GM18909 (cell line): ENCODE measurements at regions not wholly inside any gene's neighbourhood (a gene's known extent, or its start where the extent isn't known, plus 50 kb on each side); places are given as distances from the start of the nearest gene placed in this dataset.

Experiments
- ATAC-seq: cut with Tn5 transposase; IDR thresholded peaks from one replicate; pipeline ENCODE4 v1.9.1; 2021; ENCODE audit warnings: mild to moderate bottlenecking; ENCODE audit not compliant: unreplicated experiment, poor library complexity

DNA sequence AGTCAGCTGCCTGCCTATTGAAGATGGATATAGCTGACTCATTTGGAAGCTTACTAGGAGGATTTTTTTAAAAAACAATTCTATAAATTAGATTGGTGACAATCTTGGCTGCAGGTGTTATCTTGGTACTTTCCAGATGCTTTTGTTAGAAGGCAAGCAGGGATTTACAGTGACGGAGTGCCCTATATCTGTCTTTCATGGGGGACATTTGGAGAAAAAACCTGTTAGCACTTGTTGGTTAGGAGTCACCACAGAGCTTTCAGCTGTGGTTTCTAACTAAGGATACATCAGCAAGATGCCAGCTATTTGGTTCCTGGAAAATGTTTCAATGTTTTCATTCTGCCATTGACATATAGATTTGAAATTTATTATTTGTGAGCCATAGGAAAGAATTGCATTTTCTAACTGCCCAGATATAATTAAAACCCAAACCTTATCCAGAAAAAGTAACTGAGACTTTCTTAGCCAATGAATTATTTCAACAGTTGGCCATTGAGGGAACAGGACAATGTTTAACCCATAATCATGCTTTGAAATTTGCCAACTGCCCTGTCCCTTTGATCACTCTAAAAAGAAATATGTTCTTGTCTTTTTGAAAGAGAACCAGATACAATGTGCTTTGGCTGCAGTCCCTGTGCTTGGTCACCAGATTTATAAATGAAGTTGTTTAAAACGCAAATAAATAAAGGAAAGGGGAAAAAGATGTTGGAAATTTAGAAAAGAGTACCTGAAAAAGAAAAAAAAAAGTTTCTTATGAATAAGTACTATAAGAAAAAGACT is 761.0 kb upstream of the CXADR start:
- ATAC-seq, result no peak

GRCh38 chr21:16752475-16752857 is 760.4 kb upstream of the CXADR start:
- ATAC-seq, result no peak

DNA sequence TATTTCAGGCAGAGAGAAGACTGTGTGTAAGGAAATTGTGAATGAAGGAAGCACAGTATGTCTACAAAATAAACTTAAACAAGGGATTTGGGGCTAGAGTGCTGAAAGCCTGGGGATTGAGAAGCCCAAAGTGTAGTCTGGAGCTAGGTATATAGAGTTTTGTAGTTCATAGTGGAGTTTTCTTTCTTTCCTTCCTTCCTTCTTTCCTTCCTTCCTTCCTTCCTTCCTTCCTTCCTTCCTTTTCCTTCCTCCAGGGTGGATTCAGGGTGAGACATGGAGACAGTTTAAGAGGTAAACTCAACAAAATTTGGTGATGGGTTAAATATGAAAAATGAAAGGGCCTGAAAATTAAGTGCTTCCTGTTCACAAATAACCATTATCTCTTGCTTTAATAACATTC is 757.8 kb upstream of the CXADR start:
- ATAC-seq, result no peak

GRCh38 chr21:16767201-16767600 is 745.6 kb upstream of the CXADR start:
- ATAC-seq, result no peak

- no peak for ATAC-seq
These were observed 744.7 kb upstream of the CXADR start for GRCh38 chr21:16768096-16768495.

- no peak for ATAC-seq
These were observed 742.6 kb upstream of the CXADR start for GRCh38 chr21:16770266-16770665.

DNA sequence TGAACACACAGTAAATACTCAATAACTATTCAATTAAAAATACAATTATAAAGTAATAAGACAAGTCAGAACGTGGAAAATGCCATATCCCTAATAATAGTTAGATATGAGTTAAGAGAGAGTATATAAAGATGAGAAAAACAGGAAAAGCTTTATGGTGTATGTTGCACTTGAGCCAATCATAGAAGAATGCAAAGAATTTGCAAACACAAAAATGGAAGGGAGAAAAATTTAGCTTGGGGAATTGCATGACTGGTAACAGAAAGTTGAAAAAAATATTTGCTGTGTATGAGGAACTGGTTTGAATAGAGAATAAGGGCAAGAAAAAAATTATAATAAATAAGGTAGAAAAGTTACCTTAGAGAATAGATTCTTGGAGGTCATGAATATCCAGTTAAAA is 739.6 kb upstream of the CXADR start:
- ATAC-seq, result no peak

DNA sequence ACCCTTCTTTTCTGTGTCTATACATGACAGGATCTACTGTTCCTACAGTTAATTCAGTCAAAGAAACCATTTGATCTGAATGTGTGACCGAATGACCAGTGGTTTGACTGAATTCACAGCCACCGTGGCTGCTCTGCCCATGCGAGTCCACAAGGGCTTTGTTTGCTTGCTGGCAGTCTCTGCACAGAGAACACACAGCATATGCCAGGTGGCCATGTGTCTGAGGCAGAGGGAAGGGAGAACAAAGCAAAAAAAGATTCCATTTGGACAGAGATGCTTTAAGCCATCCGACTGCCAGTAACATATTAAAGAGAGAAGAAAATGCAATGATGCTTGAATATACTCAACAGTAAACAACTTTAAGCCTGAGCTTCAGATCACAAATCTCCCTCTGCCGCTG is 737.8 kb upstream of the CXADR start:
- ATAC-seq, result no peak

DNA sequence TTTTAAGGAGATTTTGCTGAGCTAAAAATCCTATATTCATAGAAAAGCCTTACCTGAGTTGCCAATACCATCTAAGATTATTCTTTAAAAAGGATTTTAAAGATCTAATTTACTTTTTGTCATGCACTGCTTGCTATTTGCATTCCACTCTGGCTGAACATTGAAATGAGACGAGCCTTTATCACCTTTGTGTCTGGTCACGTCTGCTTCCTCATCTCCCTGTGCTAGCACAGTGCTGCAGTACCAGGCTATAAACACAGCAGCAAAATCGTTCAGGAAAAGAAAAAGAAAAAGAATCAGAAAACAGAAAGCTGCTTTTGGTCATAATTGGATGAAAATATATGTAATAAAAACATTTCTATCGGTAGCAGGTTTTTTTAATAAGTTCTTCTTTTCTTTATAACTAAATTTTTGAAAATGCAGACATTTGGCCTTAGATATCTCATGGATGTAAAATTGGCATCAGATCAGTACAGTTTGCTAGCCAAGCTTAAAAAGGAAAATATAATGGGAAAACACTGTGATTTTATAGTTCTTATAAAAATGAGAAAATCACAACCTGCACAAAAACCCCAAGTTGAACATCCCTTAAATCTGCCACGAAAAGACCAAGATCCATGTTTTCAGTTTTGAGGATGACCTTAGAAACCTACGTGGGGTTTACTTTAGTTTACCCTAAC is 735.7 kb upstream of the CXADR start:
- ATAC-seq, result no peak

- ATAC-seq, result no peak
These were observed 724.3 kb upstream of the CXADR start for GRCh38 chr21:16788584-16788983.

- no peak for ATAC-seq
These were observed 723.2 kb upstream of the CXADR start for GRCh38 chr21:16789636-16790035.

GRCh38 chr21:16792101-16792500 is 720.7 kb upstream of the CXADR start:
- ATAC-seq, result no peak

- ATAC-seq, result no peak
These were observed 717.9 kb upstream of the CXADR start for GRCh38 chr21:16794950-16795349.

GRCh38 chr21:16796776-16797175 is 716.1 kb upstream of the CXADR start:
- no peak for ATAC-seq

DNA sequence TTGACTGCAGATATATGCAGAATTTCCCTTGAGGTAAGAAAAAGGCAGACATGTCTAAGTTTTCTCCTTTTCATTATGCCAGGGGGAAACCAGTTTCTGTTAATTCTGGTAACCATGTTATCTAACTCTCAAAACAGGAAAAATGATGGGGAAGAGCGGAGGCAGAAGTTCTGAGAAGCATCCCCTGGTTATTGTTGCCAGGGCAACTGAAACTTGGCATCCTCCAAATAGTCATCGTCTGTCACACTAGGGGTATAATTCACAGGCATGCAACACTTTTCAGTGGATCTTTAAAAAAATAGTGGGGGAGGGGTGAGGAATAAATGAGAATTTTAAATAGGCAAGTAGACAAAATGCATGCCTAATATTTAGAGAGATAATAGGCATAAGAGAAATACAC is 715.3 kb upstream of the CXADR start:
- no peak for ATAC-seq

DNA sequence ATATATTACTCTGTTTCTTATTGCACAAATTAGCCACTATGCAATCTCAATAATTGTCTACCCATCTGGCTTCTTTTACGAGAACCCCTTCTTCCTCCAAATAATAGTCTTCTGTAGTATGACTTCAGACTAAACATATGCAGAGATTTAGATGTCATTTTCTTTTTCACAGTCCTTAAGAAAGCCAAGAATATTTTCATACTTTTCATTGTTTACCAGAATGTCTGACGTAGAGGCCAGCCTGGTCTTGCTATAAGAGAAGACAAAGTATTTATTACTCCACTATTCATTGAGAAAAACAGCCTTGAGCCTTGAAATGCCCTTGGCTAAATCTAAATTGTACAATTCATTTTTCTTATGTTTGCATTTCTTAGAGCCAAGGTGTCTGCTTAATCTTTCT is 714.9 kb upstream of the CXADR start:
- no peak for ATAC-seq

GRCh38 chr21:16800536-16801275 is 712.1 kb upstream of the CXADR start:
- no peak for ATAC-seq

- no peak for ATAC-seq
These were observed 701.8 kb upstream of the CXADR start for GRCh38 chr21:16811011-16811410.

DNA sequence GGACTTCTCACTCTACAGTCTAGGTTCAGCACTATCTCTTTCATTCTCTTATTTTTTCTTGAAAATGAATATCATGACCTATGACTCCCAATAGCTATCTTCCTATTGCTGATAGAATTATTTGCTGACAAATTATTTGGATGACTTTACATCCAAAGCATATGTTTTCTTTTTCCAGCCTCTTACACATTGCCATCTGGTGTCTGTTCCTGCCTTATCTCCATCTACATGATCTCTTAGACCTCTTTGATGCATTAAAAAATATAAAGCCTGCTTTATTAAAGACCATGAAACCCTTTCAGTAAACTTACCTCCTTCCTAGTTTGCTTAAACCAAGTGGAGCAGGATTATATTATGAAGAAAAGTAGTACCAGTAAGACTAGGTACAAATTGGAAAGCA is 700.9 kb upstream of the CXADR start:
- no peak for ATAC-seq

DNA sequence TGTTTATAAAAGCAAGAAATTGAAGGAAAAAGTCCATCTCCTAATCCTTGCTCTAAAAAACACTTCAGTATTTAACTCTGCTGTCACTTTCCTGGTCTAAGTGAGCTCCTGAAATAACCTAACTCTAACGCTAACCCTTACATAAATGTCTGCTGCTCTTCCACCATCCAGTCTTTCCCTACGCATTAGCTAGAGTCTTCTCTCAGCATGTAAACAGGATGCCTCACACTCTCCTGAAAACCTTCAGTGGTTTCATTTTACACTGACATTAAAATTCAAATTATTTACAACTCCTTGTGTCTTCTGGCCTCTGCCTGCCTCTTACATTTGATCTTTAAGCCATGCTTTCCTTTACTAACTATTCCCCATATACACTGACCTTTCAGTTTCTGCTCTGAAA is 697.6 kb upstream of the CXADR start:
- no peak for ATAC-seq

- ATAC-seq, result no peak
These were observed 691.3 kb upstream of the CXADR start for GRCh38 chr21:16821588-16821987.
